Motor neuron (in vitro differentiated cells): ENCODE measurements at regions not wholly inside any gene's neighbourhood (a gene's known extent, or its start where the extent isn't known, plus 50 kb on each side); places are given as distances from the start of the nearest gene placed in this dataset.
"Not testable (repeated sequence)": the region's sequence is repeated elsewhere in the genome, so short reads cannot be mapped to it uniquely, and the experiment has no call there.

Experiments used
- ATAC-seq, 8 experiments: fragments of 200-7000 bp; cut with Tn5 transposase; replicated peaks in 6 of 8; 2 replicates each; pipeline ENCODE4 v1.8.0; 2021; ENCODE audit warnings: mild to moderate bottlenecking in 8 of 8, moderate library complexity in 8 of 8
- H3K27ac ChIP-seq, 2 donors: fragments of 250-450 bp; sonication (Bioruptor Pico); 2 replicates each; pipeline ENCODE4 v1.9.0; 2021; ENCODE audit warnings: antibody characterized with exemption in 2 of 2, mild to moderate bottlenecking in 2 of 2, moderate library complexity in 1 of 2
- H3K4me1 ChIP-seq, 2 donors: fragments of 250-450 bp; sonication (Bioruptor Pico); replicated peaks in 1 of 2; 2 replicates each; pipeline ENCODE4 v1.6.1; 2021; ENCODE audit warnings: antibody characterized with exemption in 2 of 2, mild to moderate bottlenecking in 2 of 2, moderate library complexity in 1 of 2
- H3K4me3 ChIP-seq, 5 donors: fragments of 250-450 bp; sonication (Bioruptor Pico); 2 replicates each; pipeline ENCODE4 v1.9.0; 2021; ENCODE audit warnings: antibody characterized with exemption in 5 of 5, mild to moderate bottlenecking in 5 of 5, moderate library complexity in 4 of 5
- WGBS, 10 experiments: fragments of 450-650 bp; shearing (Covaris generic); methylation state at CpG; one replicate each; pipeline ENCODE4 v1.0.0; 2022; 5-methylcytosine and 5-hydroxymethylcytosine counted together
- in situ Hi-C, 9 experiments: fragments of 400-800 bp; cut with MboI; loops; one replicate each; pipeline ENCODE4 v1.15.0; 2021; ENCODE audit warnings: low sequenced_read_pairs in 9 of 9, low pct_unique_long_range_greater_than_20kb in 2 of 9; ENCODE audit not compliant: unreplicated experiment in 9 of 9

- 13 to 100% methylated on average over 1 to 2 of the region's 5 CpGs; no CpG with 5 or more reads in 8 of the 10 experiments for WGBS, 10 experiments
- in situ Hi-C loops, result not testable (repeated sequence)
Observed at GRCh38 chrX:89759076-89759685, 162.5 kb upstream of the TGIF2LX start.

GRCh38 chrX:89771639-89772038 is 150.1 kb upstream of the TGIF2LX start:
- H3K4me1 ChIP-seq, in situ Hi-C loops, ATAC-seq, H3K4me3 ChIP-seq, H3K27ac ChIP-seq: not testable (repeated sequence)
- WGBS, 10 experiments, result 0 to 70% methylated on average over 1 to 2 of the region's 3 CpGs; no CpG with 5 or more reads in 8 of the 10 experiments

More at GRCh38 chrX:89759076-89759685, 162.5 kb upstream of the TGIF2LX start:
- H3K4me1 ChIP-seq, ATAC-seq, H3K4me3 ChIP-seq, H3K27ac ChIP-seq: not testable (repeated sequence)

GRCh38 chrX:89811440-89811839 is 110.3 kb upstream of the TGIF2LX start:
- H3K4me3 ChIP-seq, in situ Hi-C loops, ATAC-seq, H3K27ac ChIP-seq, H3K4me1 ChIP-seq: not testable (repeated sequence)
- WGBS, 10 experiments, result no CpG with 5 or more reads among the region's 3 CpGs

GRCh38 chrX:89839723-89840122 is 82.0 kb upstream of the TGIF2LX start:
- 14 to 80% (median 29%) methylated on average over 1 of the region's 6 CpGs; no CpG with 5 or more reads in 7 of the 10 experiments for WGBS, 10 experiments

GRCh38 chrX:89871662-89872061 is 50.0 kb upstream of the TGIF2LX start:
- peak in 5 of 8 experiments; percentile 29 to 59 (median 53) for ATAC-seq
- H3K27ac ChIP-seq, H3K4me1 ChIP-seq, in situ Hi-C loops, H3K4me3 ChIP-seq: not testable (repeated sequence)
- WGBS, 10 experiments, result no CpG with 5 or more reads among the region's 4 CpGs

More at GRCh38 chrX:89839723-89840122, 82.0 kb upstream of the TGIF2LX start:
- H3K4me1 ChIP-seq, ATAC-seq, in situ Hi-C loops, H3K4me3 ChIP-seq, H3K27ac ChIP-seq: not testable (repeated sequence)
